ENCODE measurements at regions not wholly inside any gene's neighbourhood (a gene's known extent, or its start where the extent isn't known, plus 50 kb on each side); places are given as distances from the start of the nearest gene placed in this dataset.
A peak's percentile ranks its signal among the peaks of the same experiment; 100 is the strongest.
"Not testable (repeated sequence)": the region's sequence is repeated elsewhere in the genome, so short reads cannot be mapped to it uniquely, and the experiment has no call there.

DNA sequence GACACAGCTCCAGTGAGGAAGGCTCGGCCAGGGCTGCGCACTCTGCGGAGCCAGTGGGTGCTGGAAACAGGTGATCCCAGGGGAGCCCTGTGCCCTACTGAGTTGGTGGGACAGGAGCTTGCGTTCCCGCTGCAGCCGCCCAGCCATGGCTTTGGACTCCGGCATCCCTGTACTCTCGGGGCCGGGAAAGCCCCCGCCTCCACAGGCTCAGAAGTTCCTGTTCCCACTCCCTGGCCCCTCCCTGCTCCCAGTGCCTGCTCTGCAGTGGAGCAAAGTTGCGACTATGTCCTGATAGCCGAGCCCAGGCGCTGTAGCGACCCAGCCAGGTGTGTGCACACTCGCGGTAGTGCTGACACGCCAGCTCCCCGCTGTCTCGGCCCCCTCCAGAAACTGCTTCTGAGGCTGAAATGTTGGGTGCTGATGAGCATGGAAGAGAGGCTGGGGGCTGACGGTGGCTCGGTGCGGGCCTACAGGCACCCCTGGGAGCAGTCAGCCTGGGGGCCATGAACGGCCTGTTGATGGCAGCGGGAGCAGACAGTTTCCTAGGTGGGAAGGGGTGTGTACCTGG is 344.6 kb upstream of the MGAT4C start:
- DNase-seq: no peak

DNA sequence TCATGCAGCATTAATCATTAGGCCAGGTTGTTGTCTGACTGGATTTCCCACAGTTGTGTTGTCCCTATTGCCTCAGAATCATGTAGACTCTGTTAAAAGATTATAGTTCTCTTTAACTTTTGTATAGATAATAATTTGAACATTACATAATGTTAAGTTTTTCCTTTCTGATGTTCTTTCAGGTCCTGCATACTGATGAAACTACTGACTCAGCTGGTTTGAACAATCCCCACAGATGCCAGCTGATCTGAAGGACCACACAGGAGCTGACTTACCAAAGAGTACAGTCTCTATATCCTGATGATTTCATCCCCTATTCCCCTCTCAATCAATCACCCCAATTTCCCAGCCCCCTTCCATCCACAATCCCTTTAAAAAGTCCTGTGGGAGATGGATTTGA is 341.2 kb upstream of the MGAT4C start:
- no peak for DNase-seq

DNA sequence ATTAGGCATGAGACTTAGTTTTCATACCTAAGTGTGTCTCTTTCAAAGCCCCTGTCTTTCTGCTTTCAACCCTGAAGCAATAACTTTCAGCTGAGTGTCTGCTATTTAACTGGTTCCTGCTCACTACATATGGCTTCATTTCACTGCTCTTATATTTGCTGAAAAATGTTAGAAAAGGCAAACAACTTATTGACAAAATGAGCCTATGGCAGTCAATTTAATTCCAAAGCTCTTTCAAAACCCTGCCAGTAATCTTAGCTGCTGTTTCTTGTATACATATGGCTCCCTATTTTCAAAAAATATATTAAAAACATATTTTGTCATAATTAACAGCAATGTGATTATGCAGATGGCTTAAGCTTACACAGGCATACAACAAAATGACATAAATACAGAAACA is 334.1 kb upstream of the MGAT4C start:
- no peak for DNase-seq

DNA sequence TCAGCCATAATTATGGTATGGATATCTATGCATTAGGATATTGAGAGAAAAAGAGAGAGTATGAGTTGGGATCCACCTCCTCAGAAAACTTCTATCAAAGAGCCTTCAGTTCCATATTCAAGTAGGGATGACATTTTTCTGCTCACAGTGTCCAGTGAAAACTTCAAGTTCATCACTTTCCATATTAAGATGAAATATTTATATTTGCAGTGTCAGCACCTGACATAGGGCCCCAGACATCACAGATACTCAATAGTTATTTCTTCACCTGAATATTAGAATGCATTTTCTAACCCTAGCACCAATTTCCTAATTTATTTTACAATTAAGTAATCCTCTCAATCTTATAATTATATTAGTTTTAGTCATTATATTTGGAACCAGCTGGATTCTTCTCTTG is 318.0 kb upstream of the MGAT4C start:
- DNase-seq: no peak

DNA sequence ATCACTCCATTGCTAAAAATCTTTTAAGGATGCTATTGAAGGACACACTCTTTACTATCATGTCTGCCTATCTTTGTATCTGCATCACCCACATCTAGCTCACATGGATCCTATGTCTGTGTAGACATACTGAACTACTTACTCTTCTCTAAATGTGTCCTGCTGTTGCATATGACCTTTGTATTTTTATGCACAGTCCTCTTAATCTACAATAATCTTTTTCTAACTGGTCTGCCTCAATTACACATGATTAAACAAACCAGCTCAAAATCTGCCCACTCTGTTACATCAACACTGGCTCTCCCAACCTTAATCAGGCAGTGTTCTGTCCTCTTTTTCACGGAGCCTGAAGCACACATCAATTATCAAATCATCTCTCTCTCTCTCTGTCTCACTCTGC is 316.3 kb upstream of the MGAT4C start:
- no peak for DNase-seq

DNA sequence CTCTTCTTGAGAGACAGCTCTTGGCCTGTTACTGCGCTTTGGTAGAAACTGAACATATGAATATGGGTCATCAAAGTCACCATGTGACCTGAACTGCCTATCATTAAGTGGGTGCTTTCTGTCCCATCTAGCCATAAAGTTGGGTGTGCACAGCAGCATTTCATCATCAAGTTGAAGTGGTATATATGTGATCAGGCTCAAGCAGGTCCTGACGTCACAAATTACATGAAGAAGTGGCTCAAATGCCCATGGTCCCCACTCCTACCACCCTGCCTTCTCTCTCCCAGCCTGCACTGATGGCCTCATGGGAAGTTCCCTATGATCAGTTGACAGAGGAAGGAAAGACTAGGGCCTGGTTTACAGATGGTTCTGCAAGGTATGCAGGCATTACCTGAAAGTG is 308.8 kb upstream of the MGAT4C start:
- DNase-seq: no peak

DNA sequence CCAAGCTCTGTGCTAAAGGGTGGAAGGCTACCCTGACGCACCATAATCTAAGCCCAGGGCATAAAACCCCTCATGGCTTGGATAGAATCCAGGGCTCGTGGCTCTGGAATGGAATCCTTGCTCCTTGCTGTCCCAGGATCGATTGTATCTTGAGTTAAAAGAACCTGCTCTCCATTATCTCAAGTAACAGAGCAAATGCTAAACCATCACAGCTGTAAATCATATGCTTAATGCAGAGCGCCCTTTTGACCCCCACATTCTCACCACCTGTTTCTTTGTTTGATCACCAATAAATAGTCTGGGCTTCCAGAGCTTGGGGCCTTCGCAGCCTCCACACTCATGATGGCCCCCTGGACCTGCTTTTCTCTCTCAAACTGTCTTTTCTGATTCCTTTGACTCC is 299.3 kb upstream of the MGAT4C start:
- DNase-seq: not testable (repeated sequence)

DNA sequence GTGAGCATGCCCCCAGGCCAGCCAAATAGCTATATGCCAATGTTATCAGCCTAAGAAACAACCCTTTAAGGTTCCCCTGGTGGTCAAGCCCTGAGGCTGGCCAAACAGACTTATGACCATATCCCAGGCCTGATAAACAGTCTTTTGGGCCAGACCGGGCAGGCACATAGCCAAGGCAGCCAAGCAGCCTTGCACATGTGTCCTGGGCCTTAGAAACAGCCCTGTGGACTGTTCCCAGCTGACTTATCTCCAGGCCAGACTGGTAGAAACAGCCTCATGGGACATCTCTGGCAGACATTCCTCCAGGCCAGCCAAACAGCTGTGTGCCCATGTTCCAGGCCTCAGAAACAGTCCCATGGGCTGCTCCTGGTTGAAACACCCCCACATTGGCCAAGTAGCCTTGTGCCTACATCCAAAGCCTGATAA is 295.0 kb upstream of the MGAT4C start:
- DNase-seq: peak in 1 of 3 donors; percentile 12

DNA sequence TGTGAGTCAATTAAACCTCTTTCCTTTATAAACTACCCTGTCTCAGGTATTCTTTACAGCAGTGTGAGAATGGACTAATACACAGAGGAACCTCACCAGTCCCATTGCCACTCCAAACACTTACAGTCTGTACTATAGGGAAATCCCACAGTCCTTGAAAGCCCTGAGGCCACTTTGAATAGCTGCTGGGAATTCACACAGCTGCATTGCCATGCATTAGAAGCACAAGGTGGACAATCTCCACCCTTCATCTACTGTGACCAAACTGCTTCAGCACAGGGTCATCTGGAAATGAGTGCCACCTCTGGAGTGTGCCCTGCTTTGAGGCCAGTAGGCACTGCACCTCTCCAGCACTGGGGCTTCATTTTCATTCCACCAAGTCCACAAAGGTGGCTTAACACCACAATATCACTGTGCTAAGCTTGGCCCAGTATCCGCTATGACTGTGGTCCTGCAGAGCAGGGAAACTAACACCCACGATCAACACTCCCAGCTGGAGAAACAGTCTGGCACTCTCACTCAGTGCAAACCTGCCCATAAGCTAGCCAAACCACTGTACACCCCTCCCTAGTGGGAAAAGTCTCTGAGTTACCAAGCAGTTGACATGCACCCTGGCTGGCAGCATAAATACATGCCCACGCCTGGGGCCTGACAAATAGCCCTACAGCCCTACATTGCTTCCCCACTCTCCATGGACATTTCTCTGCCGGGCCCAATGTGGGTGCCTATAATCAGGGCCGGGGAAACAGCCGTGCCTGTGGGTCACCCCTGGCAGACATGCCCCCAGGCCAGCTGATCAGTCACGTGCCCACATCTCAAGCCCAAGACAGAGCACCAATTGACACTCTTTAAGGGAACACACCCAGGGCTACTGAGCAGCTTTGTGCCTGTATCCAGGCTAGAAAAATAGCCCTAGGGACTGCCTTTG is 294.3 kb upstream of the MGAT4C start:
- no peak for DNase-seq

DNA sequence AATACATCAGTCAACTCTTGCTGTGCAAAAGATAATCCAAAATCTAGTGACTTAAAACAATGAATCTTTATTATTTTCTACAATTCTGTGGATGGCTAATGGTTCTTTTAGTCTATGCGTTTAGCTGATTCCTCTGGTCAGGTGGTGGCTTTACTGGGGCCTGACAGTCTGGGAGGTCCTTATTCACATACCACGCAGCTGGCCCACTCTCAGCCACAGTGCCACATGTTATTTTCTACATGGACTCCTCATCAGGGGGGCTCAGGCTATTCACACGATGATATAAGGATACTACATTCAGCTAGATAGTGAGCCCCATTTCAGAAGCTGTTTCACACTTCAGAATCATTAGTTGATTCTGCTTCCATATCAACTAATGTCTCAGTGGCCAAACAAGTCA is 287.5 kb upstream of the MGAT4C start:
- no peak for DNase-seq

DNA sequence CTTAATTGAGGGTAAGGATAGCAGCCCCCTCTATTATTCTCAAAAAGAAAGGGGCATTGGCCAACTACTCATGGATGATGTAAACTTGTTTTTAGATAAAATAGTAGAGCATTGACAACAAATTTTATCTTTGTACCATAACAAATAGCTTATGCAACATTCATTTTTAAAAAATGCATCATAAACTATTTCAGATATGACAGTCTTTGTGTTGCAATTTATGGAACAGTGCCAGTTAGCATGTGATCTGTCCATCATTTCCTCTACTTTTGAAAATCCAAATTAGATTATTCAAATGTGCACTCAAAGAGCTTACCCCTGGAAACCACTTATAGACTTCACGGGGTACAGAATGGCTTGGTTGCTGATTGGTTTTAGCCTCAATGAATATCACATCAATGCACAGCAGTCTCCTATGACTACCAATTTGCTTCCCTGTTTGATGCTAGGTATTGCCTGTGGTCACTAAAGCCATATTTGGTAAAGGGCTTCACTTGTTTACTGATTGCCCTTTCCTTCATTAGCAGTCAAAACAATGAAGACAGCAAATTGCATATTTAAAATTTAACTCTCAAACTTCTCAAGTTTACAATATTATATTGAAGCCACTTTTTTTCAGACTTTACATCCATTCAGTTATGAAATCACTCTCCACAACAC is 274.9 kb upstream of the MGAT4C start:
- DNase-seq: no peak

DNA sequence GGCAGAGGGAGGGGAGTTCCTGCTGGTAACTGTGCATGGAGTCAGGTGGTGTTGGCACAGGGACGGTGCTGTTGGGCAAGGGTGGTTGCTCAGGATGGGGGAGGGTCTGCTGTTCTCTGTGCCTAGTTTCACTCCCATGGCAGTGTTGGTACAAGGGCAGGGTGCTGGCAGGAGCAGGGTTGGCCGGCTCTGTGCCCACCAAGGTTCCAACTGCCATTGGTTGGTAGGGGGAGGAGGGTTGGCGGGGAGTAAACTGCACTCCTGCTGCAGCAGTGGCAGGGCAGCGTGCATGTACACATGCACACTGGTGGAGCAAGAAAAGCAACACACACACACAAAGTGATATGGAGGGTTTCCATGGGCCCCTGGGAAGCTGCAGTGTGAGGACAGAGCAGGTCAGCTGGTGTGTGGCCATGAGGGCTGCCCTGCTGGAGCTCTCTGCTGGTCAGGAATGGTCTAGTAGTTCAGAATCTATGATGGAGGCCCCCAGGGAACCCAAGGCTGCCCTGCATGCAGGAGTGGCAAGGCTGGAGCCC is 269.9 kb upstream of the MGAT4C start:
- no peak for DNase-seq

DNA sequence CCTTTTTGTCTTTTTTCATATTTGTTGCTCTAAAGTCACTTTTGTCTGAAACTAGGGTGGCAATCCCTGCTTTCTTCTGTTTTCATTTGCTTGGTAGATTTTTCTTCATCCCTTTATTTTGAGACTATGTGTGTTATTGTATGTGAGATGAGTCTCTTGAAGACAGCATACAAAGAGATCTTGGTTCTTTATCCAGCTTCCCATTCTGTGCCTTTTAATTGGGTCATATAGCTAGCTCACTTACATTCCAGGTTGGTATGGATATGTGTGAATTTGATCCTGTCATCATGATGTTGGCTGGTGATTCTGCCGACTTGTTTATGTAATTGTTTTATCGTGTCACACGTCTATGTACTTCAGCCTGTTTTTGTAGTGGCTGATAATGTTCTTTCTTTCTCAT is 267.7 kb upstream of the MGAT4C start:
- no peak for DNase-seq

DNA sequence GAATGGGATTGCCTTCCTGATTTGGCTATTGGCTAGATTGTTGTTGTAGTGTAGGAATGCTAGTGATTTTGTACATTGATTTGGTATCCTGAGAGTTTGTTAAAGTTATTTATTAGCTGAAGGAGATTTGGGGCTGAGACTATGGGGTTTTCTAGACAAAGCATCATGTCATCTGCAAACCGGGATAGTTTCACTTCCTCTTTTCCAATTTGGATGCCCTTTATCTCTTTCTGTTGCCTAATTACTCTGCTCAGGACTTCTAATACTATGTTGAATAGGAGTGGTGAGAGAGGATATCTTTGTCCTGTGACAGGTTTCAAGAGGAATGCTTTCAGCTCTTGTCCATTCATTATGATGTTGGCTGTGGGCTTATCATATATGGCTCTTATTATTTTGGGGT is 265.7 kb upstream of the MGAT4C start:
- DNase-seq: no peak

DNA sequence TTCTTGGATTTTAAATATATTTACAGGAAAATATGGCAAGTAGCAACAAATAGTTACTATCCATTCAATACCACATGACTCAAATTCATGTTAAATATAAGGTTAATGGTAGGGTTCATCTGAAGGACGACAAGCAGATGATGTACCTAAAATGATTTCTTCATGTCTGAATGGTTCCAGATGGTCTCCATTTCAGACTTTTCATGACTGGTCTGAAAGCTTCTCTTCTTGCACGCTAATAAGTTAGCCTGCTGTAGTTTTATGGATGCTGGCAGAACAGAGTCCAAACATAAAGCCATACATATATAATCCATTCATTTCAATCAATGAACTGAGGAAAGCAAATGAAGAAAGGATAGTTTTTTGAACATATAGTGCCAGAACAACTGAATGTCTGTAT is 257.0 kb upstream of the MGAT4C start:
- DNase-seq: peak; percentile 30 to 75 (median 43)

DNA sequence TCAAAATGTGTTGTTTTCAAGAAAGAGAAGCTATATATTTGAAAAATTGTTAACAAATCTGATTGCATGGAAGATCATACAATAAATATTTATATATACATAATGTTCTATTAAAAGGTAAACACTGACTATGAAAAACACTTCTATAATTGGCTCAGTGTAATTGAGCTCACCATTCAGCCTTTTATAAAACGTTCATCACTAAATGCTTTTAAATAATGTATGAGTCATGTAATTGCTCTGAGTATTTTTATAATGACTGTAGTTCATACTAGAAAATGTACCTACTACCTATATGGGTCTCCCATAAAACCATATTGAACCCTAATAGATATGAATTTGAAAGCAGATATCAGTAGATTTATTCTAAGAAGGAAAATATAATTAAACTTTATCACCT is 240.4 kb upstream of the MGAT4C start:
- no peak for DNase-seq

DNA sequence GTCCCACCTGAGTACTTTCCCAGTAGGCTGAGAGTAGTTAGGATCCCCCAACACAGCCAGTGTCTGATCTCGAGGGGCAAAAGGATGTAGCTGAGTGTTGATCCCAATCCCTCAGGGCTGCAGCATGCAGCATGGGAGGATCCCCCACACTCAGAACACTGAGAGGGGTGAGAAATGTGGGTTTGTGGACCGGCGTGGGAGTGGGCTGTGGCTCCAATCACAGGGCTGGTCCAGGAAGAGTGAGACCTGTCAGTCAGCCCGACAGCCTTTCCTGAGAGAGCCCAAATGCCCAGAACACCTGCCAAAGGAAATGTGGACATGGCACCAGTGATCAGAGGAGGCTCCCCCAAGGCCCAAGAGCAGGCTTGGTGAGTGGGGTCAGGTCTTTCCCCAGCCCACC is 228.3 kb upstream of the MGAT4C start:
- DNase-seq: no peak

DNA sequence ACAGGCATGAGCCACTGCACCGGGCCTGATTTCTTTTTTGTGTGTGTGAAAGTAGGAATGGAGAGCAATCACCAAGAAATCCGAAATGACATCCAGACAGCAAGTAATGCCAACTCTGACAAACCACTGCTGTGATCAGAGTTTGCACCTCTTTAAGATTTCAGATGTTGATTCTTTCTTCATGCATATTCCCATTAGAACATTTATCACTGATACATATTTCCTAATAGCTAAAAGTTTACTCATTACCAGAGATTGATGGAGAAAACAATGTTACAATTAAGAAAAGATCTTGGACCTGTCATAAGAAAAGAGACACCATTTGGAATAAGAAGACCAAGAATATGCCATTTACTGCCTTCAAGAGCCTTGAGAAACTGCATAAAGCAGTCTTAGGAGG is 217.0 kb upstream of the MGAT4C start:
- DNase-seq: no peak

DNA sequence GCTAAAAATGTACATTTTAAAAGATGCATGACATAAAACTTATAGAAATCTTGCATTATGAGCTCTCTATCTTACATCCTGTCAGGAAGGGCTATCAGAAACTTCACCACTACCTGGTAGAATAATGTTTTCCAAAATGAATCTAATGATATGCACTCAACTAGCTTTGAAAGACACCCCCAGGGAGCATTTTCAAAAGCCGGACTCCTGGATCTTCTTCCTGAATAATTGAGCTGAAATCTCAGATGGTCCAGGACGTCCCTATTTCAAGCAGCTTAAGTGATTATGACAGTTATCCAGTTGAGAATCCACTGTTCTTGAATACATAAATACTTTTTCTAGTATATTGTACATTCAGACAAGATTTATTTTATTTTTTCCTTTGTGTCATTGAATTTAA is 200.6 kb upstream of the MGAT4C start:
- DNase-seq: no peak

DNA sequence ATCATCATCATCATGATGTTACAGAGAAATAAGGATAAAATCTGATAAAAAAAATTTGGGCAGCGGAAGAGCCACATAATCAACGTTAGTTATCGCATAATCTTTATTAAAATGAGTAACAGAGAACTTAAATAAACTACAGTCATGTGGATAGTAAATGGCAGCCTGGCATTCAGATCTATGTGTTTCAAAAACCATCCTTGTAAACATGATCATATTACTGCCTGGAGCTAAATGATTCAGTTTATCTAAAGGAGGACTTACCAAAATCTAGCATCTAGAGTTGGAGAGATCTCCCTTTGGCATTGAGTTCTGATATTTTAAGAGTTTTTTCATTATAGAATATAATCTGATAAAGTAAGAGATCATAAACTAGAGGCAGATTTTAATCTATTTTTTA is 200.1 kb upstream of the MGAT4C start:
- no peak for DNase-seq

DNA sequence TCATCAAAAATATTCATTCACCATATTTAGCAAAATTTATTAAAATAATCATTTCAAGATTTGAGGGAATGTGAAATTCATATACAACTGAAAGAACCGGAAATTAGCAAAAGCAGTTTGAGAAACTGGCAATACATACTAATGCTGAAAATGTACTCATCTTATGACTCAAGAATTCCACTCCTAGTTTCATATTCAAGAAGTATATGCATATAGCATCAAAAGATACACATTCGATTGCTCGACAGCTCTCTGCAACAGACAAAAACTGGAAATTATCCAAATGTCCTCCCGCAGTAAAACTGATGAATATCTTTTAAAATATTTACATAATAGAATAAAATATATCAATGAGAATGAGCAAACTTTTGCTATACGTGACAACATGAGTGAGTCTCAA is 189.2 kb upstream of the MGAT4C start:
- DNase-seq: peak in 2 of 3 donors; percentile 4 to 37

DNA sequence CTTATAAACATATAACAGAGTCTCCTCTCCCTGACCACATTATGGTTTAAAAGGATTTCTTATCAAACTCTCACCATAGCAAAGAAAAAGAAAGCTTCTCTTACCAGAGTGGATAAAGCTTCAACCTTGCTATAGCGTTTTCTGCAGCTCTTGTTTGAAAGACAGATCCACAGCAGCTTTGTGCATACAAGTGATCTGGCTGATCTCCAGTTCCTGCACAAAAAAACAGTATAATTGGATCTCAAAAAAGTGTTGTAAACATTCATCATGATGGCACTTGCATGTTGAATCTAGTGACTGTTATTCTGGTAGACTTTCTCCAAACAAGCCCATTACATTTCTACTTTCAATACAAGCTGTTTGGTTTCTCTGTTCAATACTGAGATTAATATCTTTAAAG is 178.9 kb upstream of the MGAT4C start:
- no peak for DNase-seq

DNA sequence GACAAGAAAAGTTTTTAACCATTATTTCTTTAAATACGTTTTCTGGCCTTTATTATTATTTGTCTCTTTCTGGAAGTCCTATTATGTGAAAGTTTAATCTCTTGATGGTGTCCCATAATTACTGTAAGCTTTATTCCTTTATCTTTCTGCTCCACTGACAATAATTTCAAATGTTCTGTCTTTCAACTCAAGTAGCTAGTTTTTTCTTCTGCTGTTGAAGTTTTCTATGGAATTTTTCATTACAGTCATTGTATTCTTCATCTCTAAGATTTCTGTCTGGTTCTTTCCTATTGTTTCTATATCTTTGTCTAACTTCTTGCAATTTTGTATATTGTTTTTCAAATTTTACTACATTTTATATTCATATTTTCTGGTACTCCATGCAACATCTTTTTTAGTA is 173.6 kb upstream of the MGAT4C start:
- no peak for DNase-seq
